HG02798 (cell line): ENCODE measurements at regions not wholly inside any gene's neighbourhood (a gene's known extent, or its start where the extent isn't known, plus 50 kb on each side); places are given as distances from the start of the nearest gene placed in this dataset.
"Not testable (repeated sequence)": the region's sequence is repeated elsewhere in the genome, so short reads cannot be mapped to it uniquely, and the experiment has no call there.

Experiments
- ATAC-seq: cut with Tn5 transposase; IDR thresholded peaks from one replicate; pipeline ENCODE4 v1.9.1; 2021; ENCODE audit warnings: mild to moderate bottlenecking; ENCODE audit not compliant: unreplicated experiment, poor library complexity

DNA sequence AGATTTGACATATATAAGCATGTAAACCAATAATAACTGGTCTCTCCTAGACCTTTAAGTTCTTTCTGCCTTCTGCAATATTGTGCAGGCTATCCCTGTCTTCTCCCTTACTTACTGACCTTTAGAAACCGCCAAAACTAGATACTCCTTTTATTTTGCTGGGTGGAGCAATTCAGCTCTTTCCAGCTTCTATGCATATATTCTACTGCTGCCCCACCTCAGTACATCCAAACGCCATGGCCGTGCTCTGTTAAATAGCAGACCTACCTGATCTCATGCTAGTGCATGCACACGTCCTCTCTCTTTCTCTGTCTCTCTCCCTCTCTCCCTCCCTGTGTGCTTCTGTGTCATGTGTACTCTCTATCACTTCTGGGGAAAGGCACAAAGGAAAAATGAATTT lies 76.7 kb upstream of the CAPRIN1 start:
- ATAC-seq = no peak

DNA sequence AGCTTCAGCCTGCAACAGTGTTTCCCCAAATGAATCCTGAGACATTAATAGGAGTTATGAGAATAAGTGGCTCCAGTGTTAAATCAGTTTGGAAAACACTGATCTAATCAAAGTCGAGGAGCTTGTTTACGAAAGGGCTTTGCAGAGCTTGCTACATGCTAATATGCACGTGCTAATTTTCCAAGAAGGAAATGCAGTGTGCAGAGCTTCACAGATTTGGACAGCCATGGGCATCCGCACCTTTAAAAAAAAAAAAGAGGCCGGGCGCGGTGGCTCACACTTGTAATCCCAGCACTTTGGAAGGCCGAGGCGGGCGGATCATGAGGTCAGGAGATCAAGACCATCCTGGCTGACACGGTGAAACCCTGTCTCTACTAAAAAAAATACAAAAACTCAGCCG lies 79.7 kb upstream of the LMO2 start:
- not testable (repeated sequence) for ATAC-seq

DNA sequence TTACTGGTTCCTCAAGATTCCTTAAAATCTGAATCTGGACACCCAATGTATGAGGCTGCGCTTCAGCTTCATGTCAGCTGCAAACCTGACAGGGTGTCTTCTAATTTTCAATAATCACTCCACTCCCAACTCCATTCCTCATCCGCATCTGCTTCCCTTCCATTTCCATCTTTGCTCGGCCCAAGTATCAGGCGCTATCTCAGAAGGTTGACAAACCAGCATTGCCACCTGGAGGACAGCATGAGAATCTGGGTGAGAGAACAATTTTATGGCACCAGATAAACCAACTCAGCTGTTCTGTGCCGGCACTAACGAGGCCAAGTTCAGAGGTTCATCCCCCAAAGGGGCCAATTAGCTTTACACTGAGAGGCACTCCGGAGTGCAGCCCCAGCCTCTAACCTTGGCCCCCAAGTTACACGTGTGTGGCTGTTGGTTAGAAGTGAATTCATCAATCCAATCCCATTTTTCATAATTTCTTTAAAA lies 79.1 kb upstream of the LMO2 start:
- peak; percentile 46 for ATAC-seq

DNA sequence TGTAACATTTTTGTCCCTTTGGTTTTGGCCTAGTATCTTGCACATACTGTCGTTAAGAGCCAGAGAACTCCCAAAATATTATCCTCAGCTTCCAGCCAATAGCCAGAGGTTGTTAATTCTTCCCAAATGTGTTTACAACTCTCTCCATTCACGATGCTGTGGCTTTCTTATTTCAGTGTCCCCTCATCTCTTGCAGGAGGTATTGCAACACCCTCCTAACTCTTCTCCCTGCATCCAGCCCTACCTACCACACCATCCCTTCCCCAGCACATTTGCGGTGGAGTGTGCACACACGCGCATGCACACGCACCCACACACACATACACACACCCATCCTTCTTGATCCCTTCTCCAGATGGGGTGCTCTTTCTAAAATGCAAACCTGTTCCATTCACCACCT lies 75.6 kb upstream of the LMO2 start:
- no peak for ATAC-seq

DNA sequence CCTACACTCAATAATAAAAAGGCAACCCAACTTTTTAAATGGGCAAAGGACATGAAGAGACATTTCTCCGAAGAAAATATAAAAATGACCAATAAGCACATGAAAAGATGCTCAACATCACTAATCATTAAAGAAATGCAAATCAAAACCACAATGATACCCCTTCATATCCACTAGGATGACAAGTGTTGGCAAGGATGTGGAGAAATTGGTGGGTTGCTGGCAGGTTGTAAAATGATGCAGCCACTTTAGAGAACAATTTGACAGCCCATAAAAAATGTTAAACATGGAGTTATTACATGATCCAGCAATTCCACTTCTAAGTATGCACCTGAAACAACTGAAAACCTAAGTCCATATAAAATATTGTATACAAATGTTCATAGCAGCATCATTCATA lies 73.2 kb upstream of the LMO2 start:
- ATAC-seq = no peak

DNA sequence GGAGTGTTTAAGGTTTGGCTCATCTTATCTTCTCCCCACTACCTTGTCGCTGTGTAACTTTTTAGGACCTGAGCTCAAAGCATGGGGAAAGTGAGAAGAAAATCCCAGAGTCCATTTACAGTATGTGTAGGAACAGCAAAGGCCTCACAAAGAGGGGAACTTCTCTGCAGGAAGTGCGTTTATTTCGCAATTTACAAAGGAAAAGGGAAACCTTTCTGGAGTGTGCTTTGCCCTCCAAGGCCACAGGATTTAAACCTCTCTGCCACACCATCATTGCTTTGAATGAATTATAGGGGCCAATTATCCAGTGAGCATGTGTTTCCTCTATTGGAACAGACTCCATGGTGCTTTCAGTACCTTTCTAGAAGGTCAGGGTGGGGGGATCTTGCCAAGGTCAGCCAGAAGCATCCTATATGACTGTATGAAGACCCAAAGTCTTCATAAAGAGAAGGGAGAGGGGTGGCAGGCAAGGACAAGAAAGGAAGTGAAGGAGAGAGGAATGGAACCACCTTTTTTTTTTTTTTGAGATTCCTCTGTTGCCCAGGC lies 68.1 kb upstream of the LMO2 start:
- ATAC-seq = no peak

DNA sequence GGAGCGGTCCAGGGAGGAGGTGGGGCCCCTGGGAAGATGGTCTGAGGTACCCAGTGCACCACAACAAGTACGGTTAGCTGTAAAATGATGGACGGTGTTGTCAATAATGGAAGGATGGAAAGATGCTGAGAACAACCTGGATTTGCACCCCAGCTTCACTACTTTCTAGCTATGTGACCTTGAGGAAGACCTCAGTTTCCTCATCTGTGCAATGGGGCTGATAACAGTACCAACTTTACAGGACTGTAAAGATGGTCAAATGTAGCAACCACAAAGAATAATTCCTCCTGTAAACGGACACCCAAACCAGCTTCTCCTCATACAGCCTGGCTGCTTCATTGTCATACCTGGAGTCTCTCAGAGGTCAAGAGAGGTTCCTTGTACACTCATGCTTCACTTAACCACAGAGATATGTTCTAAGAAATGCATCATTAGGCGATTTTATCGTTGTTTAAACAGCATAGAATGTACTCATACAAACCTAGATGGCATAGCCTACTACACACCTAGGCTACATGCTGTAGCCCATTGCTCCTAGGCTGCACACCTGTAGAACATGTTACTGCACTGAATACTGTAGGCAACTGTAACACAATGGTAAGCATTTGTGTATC lies 65.5 kb upstream of the LMO2 start:
- no peak for ATAC-seq

DNA sequence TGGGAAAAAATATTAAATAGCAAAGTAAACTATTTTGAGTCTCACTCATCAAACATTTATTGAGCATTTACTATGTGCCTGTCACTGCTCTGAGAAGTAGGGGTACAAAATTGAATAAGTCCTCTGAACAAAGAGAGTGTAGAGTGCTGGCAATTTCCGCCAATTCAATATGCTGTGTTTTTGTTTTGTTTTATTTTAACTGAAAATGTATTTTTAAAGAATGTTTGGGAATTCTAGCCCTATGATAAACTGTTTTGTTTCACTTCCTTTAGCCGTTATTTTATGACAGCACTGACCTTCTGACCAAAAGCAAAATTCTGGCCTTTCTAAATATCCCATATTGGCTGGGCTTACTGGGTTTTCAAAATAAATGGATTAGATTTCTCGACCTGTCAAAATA lies 64.7 kb upstream of the LMO2 start:
- ATAC-seq = no peak

DNA sequence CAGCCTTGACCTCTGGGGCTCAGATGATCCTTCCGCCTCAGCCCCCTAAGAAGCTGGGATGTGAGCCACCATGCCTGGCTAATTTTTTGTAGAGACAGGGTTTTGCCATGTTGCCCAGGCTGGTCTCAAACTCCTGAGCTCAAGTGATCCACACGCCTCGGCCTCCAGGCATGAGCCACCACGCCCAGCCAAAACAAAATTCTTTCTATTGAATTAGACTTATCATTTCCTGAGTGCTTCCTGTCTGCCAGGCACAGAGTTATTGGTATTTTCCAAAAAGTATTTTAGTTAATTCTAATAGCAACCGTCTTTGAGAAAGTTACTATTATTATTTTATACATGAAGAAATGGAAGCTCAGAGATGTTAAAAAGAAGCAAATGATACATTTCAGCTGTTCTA lies 61.4 kb upstream of the LMO2 start:
- no peak for ATAC-seq

DNA sequence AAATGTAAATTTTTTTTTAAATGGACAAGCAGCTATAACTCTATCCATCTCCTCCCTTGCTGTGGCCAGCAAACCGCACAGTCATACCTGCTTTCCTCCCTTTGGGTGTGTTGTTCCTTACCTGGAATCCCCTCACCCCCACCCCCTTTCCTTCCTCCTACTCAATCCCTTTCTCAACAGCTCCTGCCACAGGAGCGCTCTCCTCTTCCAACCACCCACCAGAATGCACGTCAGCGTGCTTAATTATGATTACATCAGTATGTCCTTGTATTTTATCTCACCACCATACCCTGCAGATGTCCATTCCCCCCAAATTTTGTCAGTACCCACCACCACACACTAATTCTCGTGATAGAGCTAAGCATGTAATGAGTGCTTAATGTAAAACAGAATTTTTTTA lies 60.9 kb upstream of the LMO2 start:
- ATAC-seq = no peak

DNA sequence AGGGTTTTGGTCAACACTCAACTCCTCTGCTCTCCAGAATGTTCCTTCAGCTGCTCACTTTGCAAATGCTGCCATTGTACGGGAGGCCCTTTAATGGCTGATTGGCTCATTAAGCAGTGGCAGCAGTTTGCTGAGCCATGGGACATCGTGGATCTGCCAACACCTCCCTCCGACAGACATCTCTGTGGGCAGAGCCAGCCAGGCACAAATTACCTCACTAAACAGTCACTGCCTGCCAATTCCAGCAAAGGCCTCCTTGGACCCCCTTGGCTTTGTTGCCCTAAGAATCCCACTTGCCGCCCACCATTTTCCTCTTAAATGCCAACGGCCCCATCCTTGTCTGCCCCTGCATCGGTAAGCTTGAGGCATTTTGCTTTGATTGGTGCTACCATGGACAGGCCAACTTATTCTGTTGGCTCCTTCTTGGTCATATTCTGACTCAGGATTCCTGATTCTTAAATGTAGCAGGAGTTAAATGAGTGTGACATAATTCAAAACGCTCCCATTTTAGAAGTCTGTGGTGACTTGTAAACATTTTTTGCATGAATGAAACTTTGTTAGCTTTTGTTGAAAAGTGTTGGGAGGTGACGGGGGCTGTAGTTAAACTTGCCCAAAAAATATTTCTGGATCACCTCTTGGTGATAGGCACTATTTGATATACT lies 57.5 kb upstream of the LMO2 start:
- no peak for ATAC-seq

DNA sequence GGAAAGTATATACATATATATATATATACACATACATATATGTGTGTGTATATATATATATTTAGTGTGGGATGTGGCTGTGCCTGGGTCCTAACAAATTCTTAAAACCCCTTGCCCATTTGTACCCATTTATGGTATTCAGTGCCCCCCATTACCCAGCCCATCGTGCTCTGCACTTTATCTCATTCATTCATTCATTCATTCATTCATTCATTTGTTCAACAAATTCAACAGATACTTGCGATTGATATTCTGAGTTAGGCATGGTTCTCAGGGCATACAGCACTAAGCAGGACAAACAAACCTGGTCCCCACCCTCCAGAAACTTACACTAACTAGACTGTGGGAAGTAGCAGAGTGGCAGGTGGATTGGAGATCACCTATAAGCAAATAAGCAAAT lies 56.6 kb upstream of the LMO2 start:
- no peak for ATAC-seq

DNA sequence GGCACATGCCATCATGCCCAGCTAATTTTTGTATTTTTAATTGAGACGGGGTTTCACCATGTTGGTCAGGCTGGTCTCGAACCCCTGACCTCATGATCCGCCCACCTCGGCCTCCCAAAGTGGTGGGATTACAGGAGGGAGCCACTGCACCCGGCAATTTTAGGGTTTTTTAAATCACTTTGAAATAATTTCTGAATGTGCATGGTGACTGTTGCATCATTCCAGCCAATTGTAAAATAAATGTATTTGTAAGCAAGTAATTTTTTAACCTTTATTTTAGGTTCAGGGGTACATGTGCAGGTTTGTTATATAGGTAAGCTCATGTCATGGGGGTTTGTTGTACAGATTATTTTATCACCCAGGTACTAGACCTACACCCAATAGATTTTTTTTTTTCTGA lies 56.0 kb upstream of the LMO2 start:
- not testable (repeated sequence) for ATAC-seq

DNA sequence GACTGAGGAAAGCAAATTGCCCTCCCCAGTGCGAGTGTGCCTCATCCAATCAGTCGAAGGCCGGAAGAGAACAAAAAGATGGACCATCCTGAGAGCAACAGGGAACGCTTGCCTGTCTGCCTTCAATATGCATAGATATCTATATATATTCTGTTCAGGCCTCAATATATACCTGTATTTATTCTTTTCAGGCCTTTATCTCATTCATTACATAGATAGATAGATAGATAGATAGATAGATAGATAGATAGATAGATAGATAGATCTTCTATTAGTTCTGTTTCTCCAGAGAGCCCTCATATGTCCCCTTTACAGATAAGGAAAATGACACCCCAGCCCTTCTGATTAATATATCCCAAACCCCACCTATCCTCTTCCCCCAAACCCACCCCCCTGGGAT lies 55.1 kb upstream of the LMO2 start:
- ATAC-seq = no peak

DNA sequence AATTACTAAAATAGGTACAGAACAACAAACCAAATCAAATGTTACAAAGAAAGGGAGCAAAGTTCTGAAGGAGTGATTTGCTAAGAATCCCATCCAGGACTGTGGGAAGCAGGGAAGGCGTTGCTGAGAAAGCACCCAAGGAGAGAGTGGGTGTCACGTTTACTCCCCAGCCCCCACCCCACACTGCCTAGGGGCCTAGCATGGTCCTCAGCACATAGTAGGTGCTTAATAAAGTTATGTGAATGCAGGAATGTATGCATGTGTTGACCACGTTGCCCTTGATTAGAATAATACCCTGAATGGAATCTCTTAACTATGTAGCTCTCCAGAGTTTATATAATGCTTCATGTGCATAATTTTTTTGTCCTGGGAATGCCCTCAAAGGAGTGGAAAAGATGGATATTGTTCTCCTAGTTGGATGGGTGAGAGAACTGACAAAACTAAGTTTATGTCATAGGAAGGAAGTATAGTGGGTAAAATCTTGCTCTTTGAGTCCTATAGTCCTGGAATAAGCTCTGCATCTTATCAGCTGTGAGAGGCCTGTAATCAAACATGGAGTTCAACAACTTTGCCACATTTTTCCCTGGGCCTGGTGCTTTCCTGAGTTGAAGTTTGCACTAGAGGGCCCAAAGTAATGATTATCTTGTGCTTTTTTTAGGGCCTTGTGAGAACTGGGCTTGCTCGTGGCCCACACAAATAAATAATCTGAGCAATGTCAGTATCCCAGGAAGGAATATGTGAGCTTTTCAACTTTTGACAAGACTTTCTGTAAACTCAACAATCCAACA lies 53.8 kb upstream of the LMO2 start:
- ATAC-seq = no peak

DNA sequence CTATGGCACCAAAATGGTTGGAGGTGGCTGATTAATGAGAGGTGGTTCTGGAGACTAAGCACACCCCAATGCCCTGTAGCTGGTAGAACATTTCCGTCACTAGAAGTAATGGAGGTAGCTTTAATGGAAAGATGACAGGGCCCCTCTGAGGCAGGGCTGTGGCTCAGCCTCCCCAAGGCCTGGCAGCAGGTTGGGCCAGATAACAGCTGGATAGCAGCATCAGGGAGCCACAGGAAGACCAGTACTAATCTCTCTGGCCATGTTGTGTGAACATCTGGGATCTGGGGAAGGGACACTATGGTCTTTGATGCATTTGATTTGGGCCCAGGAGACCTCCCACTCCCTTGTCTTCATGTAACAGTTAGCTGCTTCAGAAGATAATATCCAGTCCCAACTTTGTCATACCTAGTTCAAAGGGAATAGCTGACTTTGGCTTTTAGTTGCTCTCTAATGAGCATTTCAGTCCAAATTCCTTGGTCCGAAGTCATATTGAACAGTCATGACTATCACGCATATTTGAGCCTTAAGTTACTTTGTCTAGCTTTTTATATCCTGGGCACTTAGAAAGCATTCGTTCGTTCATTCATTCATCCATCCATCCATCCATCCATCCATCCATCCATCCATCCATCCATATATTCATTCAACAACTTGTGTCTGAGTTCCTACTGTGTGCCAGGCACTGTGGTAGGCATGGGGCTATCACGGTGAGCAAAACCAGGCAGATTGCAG lies 53.0 kb upstream of the LMO2 start:
- ATAC-seq = no peak

DNA sequence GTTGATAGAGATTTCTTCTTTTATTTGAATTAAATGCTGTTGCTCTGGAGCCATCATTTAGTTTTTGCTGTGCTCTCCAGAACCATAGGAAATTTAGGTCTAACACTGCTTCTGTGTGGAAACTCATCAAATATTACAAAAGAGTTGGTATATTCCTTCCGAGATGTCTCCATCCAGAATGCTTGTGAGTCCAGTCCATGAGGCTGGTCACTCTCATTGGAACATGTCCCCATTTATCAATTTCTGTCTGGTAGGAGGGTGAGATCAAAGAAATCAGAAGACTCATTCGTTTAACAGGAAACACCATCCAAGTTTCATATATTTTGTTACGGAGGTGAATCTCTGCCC lies 52.4 kb upstream of the LMO2 start:
- ATAC-seq = no peak

DNA sequence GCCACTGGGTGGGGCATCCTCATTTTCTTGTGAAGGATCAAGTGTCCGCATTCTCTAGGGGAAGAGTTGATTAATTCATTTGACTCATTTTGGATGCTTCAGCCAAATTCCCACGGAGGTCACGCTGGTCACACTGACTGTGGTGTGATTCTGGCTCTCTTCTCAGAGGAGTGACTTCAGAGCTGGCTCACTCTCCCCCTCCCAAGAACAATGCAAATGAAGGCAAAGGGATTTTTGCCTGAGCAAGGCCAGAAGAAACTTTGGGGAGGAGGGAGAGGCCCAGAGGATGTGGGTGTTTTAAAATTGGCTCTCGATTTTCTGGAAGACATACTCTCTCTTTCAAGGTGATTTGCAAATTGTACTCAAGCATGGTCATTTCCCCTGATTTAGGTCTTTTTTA lies 51.1 kb upstream of the LMO2 start:
- peak; percentile 59 for ATAC-seq

DNA sequence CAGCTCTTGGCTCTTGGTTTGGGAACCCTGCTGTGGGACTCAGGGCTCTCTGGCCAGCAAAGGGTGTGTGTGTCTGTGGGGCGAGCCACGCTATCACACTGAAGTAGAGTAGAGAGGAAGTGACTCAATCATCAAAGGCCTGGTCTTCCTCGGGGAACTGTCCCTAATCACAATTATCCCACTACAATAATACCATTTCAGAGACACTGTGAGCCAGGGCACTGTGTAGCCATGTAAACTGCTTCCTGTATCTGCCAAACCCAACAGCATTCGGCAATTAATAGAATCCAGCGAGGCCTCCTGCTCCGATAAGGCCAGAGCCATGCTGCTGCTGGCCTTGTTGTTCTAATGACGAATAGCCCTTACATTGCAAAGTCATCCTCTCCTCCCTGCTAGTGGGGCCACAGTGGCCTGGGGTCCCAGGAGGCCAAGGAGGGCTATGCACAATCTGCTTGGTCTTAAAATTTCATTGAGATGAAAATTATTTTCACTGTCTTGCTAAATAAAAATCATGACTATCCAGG lies 49.8 kb upstream of the LMO2 start:
- ATAC-seq = no peak
